AG04449 (cell line): ENCODE measurements at regions not wholly inside any gene's neighbourhood (a gene's known extent, or its start where the extent isn't known, plus 50 kb on each side); places are given as distances from the start of the nearest gene placed in this dataset.

Source experiments
- CTCF ChIA-PET: fragments of 350-600 bp; formaldehyde crosslinking; extraction: SDS; loops from one replicate; lab custom pipeline; 2021; ENCODE audit warnings: antibody characterized with exemption; lab: Yijun Ruan, JAX
- POLR2A ChIA-PET: fragments of 400-600, 350-600 bp; formaldehyde crosslinking; extraction: SDS; loops from one replicate; lab custom pipeline; 2020; ENCODE audit warnings: antibody characterized with exemption, inconsistent platforms; lab: Yijun Ruan, JAX
- DNase-seq: peaks from one replicate; pipeline ENCODE4 v3.0.0-alpha.2; 2010; ENCODE audit warnings: low read depth, low spot score
- H3K4me3 ChIP-seq: 2 replicates; pipeline ENCODE4 v1.5.1; 2011; ENCODE audit warnings: low read depth, mild to moderate bottlenecking, control low read depth, low read length
- TF ChIP-seq, protein P1 (sequence below): IDR thresholded peaks from one replicate; pipeline ENCODE4 v1.5.1; 2011; ENCODE audit warnings: mild to moderate bottlenecking, moderate library complexity, low read length, control low read depth, inconsistent platforms; ENCODE audit not compliant: insufficient read depth; ENCODE audit errors: missing control alignments

DNA sequence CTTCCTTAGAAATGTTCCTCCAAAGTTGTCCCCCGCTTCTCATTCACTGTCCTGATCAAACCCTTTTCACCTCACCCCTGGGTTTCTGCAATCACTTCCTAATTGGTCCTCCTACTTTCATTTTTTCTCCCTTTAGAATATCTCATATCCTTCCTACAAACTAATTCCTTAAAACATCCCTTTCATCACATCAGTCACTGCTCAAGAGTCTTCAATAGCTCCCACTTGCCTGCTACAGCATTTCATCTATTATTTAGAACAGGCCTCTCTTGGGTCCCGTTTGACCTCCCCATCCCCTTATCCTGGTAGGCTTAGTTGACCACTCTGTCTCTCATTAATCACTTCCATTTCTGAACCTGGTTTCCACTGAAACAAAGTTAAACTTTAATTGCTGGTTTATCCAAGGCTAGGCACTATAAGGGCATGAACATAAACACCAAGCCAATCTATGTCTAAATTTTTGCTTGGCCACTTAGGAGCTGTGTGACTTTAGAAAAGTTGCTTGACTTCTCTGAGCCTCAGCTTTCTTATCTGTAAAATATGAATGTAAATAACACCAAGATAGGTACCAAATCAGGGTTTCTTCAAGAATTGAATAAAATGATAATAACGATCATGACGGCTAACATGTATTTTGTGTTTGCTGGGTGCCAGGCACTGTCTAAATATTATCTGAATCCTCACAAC lies 202.1 kb upstream of the WWC1 start:
- POLR2A ChIA-PET: no interaction called here
- no peak for DNase-seq
- no peak overlapping the region for H3K4me3 ChIP-seq
- TF ChIP-seq, protein P1, sequence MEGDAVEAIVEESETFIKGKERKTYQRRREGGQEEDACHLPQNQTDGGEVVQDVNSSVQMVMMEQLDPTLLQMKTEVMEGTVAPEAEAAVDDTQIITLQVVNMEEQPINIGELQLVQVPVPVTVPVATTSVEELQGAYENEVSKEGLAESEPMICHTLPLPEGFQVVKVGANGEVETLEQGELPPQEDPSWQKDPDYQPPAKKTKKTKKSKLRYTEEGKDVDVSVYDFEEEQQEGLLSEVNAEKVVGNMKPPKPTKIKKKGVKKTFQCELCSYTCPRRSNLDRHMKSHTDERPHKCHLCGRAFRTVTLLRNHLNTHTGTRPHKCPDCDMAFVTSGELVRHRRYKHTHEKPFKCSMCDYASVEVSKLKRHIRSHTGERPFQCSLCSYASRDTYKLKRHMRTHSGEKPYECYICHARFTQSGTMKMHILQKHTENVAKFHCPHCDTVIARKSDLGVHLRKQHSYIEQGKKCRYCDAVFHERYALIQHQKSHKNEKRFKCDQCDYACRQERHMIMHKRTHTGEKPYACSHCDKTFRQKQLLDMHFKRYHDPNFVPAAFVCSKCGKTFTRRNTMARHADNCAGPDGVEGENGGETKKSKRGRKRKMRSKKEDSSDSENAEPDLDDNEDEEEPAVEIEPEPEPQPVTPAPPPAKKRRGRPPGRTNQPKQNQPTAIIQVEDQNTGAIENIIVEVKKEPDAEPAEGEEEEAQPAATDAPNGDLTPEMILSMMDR: no peak
- CTCF ChIA-PET: interaction anchor here (0.8 kb wide), 1 partner anchor 15 kb away, joined by 3 read pairs; no protein-coding TSS in a partner anchor

GRCh38 chr5:168092209-168093185 lies 198.9 kb upstream of the WWC1 start:
- ChIA-PET POLR2A (no interaction called here), CTCF (interaction anchor here (0.8 to 1.5 kb wide), 3 partner anchors 13 to 16 kb away, joined by 3 read pairs; no protein-coding TSS in a partner anchor)
- no peak for DNase-seq
- TF ChIP-seq, protein P1: no peak
- no peak overlapping the region for H3K4me3 ChIP-seq

DNA sequence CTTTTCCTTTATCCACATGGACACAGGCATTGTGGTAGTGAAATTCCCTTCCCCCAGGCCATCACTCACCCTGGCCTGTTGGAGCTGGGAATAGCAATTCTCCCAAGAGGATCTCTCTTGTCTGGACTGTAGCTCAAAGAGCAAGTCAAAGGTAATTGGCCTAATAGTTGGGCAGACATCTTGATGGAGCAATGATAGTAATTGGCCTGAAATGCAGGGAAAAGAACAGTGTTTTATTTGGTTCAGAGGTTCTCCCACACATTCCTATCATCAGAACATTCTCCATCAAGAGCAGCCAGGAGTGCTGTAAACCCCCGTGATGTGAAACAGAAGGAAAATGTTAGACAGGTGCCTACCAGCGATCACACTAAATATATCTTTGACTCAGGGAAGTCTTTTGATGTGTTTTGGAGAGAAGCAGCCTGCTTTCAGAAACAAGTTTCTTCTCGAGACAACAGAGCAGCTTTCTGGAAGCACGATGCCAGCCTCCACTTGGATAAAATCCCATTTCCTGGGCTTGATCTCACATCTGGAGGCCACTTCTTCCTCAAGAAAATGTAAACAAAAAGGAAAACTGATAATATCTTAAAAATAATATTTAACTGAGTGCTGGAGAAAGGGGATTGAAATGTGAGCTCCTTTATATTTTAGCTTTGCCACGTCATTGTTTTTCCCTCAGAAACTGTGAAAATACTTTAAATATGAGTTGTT lies 198.1 kb upstream of the WWC1 start:
- H3K4me3 ChIP-seq: no peak overlapping the region
- ChIA-PET CTCF (interaction anchor here (0.5 to 1.9 kb wide), 4 partner anchors 9 to 1479 kb away, joined by 3 to 7 read pairs (median 4); no protein-coding TSS in a partner anchor), POLR2A (no interaction called here)
- TF ChIP-seq, protein P1: no peak
- DNase-seq: no peak

- ChIA-PET POLR2A (no interaction called here), CTCF (interaction anchor here (1.0 to 1.3 kb wide), 2 partner anchors 10 to 18 kb away, joined by 3 read pairs; no protein-coding TSS in a partner anchor)
- TF ChIP-seq, protein P1: no peak
- no peak for DNase-seq
- H3K4me3 ChIP-seq: no peak overlapping the region
Measured at GRCh38 chr5:168096525-168096924, 194.9 kb upstream of the WWC1 start.

DNA sequence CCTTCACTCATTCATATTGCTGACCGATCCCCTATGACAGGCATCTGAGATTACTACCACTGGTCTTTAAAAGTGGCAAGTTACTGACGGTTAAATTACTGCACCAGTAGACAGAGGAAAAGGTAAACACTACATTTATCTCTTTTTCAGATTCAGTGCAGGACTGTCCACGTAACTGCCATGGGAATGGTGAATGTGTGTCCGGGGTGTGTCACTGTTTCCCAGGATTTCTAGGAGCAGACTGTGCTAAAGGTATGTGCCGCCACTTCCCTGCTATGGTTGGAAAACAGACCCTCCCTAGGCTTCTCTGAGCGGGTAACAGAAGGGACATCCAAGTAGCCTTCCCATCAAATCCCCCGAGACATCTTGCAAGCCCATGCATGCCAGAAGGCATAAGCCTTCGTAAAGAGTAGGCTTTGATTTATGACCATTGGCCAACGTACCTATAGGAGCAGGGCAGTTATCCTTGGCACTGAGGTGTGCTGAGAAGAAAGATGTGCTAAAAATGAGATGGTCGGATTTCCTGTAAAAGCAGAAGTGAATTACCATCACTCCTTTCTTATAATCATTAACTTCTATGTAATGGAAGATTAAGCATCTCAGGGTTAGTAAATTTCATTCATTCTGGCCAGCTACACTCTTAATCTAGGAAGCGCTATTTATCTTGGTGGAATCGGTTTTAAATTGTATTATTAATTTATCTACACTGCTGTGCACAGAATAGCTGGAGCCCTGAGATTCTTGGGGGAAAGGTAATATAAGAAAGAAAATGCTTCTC lies 193.4 kb upstream of the WWC1 start:
- no peak for DNase-seq
- CTCF ChIA-PET: no interaction called here
- TF ChIP-seq, protein P1: no peak
- no peak overlapping the region for H3K4me3 ChIP-seq
- POLR2A ChIA-PET: no interaction called here
